Retina (tissue), 1 donor: ENCODE measurements at regions not wholly inside any gene's neighbourhood (a gene's known extent, or its start where the extent isn't known, plus 50 kb on each side); places are given as distances from the start of the nearest gene placed in this dataset.
"Not testable (repeated sequence)": the region's sequence is repeated elsewhere in the genome, so short reads cannot be mapped to it uniquely, and the experiment has no call there.

Experiments used
- DNase-seq: peaks from one replicate; pipeline ENCODE4 v3.0.0-alpha.2; 2016

GRCh38 chr16:88204131-88205110 is 178.3 kb upstream of the ZNF469 start:
- not testable (repeated sequence) for DNase-seq

- not testable (repeated sequence) for DNase-seq
These were observed 177.3 kb upstream of the ZNF469 start for GRCh38 chr16:88205482-88205881.

GRCh38 chr16:88206006-88206405 is 176.8 kb upstream of the ZNF469 start:
- DNase-seq, result not testable (repeated sequence)

- not testable (repeated sequence) for DNase-seq
These were observed 176.2 kb upstream of the ZNF469 start for GRCh38 chr16:88206516-88206915.

GRCh38 chr16:88208112-88208511 is 174.6 kb upstream of the ZNF469 start:
- no peak for DNase-seq

- DNase-seq, result not testable (repeated sequence)
These were observed 174.0 kb upstream of the ZNF469 start for GRCh38 chr16:88208776-88209175.

- not testable (repeated sequence) for DNase-seq
These were observed 173.2 kb upstream of the ZNF469 start for GRCh38 chr16:88209579-88209978.

GRCh38 chr16:88213937-88214336 is 168.8 kb upstream of the ZNF469 start:
- DNase-seq, result not testable (repeated sequence)

GRCh38 chr16:88221001-88221761 is 161.6 kb upstream of the ZNF469 start:
- DNase-seq, result not testable (repeated sequence)

- not testable (repeated sequence) for DNase-seq
These were observed 159.1 kb upstream of the ZNF469 start for GRCh38 chr16:88223696-88224095.

GRCh38 chr16:88224131-88224898 is 158.4 kb upstream of the ZNF469 start:
- not testable (repeated sequence) for DNase-seq

GRCh38 chr16:88225640-88226230 is 157.0 kb upstream of the ZNF469 start:
- DNase-seq, result not testable (repeated sequence)

- DNase-seq, result not testable (repeated sequence)
These were observed 156.5 kb upstream of the ZNF469 start for GRCh38 chr16:88226302-88226701.

- DNase-seq, result not testable (repeated sequence)
These were observed 155.6 kb upstream of the ZNF469 start for GRCh38 chr16:88227026-88227721.

- DNase-seq, result not testable (repeated sequence)
These were observed 154.9 kb upstream of the ZNF469 start for GRCh38 chr16:88227722-88228482.

- not testable (repeated sequence) for DNase-seq
These were observed 154.0 kb upstream of the ZNF469 start for GRCh38 chr16:88228751-88229150.

- not testable (repeated sequence) for DNase-seq
These were observed 153.0 kb upstream of the ZNF469 start for GRCh38 chr16:88229710-88230109.

- not testable (repeated sequence) for DNase-seq
These were observed 152.3 kb upstream of the ZNF469 start for GRCh38 chr16:88230276-88230966.

- DNase-seq, result not testable (repeated sequence)
These were observed 151.7 kb upstream of the ZNF469 start for GRCh38 chr16:88230967-88231615.

- not testable (repeated sequence) for DNase-seq
These were observed 150.9 kb upstream of the ZNF469 start for GRCh38 chr16:88231839-88232238.
